GM12875 (cell line): ENCODE measurements at regions not wholly inside any gene's neighbourhood (a gene's known extent, or its start where the extent isn't known, plus 50 kb on each side); places are given as distances from the start of the nearest gene placed in this dataset.

Experiments
- H3K4me3 ChIP-seq: one replicate; pipeline ENCODE4 v1.5.1; 2011; ENCODE audit warnings: low read depth, low read length, control low read depth
- TF ChIP-seq, protein P1 (sequence below): IDR thresholded peaks from 2 replicates; pipeline ENCODE4 v1.5.1; 2011; ENCODE audit warnings: low read depth, mild to moderate bottlenecking, control low read depth, inconsistent platforms, low read length, moderate library complexity, borderline replicate concordance; ENCODE audit not compliant: insufficient read depth

DNA sequence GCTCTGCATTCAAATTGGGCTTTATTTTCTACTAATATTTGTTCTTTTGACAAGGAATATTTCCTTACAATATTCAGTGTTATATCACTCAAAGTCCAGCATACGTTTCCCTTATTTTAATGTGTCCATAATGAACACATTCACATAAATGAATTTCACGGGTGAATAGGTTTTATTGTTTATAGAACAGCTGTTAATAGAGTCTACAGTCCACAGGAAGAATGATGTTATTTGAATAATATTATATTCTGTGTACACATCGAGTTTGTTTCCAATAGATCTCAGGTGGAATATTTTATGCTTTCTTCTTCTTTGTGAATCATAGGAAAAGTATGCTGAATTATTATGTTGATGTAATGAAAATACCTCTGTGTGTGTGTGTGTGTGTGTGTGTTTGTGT is 582.4 kb downstream of the CDH26 start:
- H3K4me3 ChIP-seq: no peak overlapping the region
- TF ChIP-seq, protein P1, sequence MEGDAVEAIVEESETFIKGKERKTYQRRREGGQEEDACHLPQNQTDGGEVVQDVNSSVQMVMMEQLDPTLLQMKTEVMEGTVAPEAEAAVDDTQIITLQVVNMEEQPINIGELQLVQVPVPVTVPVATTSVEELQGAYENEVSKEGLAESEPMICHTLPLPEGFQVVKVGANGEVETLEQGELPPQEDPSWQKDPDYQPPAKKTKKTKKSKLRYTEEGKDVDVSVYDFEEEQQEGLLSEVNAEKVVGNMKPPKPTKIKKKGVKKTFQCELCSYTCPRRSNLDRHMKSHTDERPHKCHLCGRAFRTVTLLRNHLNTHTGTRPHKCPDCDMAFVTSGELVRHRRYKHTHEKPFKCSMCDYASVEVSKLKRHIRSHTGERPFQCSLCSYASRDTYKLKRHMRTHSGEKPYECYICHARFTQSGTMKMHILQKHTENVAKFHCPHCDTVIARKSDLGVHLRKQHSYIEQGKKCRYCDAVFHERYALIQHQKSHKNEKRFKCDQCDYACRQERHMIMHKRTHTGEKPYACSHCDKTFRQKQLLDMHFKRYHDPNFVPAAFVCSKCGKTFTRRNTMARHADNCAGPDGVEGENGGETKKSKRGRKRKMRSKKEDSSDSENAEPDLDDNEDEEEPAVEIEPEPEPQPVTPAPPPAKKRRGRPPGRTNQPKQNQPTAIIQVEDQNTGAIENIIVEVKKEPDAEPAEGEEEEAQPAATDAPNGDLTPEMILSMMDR: no peak

DNA sequence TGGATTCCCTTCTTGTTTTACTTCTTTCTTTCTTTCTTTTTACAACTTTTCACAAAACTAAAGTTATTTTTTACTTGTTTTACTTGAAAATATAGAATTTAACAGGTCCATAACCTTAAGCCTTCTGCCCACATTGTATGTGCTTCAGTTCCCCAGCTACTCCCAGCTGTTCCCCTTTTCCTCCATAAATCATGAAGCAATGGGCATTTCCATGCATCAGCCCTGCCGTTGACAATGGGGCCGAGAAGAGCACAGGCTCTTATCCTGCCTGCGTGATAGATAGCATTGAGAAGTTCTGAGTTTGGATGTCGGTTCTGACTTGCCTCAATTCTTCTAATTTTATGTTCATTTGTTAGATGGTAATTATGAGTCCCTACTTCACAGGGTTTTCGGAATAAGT is 583.8 kb downstream of the CDH26 start:
- TF ChIP-seq, protein P1: no peak
- H3K4me3 ChIP-seq: no peak overlapping the region

DNA sequence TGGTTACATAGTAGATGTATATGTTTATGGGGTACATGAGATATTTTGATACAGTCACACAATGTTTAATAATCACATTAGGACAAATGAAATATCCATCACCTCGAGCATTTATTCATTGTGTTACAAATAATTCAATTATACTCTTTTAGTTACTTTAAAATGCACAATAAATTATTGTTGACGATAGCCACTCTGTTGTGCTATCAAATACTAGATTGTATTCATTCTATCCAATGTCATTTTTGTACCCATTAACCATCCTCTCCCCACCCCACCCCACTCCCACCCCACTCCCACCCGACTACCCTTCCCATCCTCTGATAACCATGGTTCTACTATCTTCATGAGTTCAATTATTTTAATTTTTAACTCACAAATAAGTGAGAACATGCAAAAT is 585.4 kb downstream of the CDH26 start:
- no peak overlapping the region for H3K4me3 ChIP-seq
- TF ChIP-seq, protein P1: no peak

DNA sequence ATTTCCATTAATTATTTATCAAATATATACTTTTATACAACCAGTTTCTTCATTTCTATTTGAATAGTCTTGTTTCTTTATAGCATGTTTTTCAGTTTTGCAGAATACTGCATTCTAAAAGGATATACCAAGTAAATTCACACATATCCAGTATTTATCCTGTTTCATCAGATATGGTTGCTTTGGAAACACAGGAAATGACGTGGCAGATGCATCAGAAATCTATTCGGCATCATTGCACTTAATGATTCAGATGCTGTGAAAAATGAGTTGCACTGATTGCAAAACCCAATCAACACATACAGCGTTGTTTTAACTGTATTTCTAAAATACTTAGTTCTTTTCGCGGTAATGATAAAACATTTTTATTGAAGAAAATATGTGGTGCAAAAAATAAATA is 594.9 kb downstream of the CDH26 start:
- no peak overlapping the region for H3K4me3 ChIP-seq
- TF ChIP-seq, protein P1: no peak

DNA sequence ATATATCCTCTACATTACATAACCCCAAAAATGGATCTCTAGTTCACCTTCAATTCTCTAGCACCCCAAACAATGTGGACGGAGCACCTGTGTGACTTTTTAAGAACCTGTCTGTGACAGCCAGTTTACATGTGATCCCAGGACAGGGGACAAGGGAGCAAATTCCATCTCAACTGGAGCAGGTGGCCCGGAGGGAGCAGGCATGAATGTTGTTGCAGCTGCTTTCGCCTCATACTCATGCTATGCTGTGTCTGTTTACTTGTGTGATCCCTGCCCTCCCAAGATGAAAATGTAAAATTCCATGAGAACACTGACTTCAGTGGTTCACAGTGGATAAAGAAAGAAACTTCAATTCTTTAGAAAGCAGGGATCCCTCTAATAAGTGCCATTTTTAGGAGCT is 600.3 kb downstream of the CDH26 start:
- H3K4me3 ChIP-seq: no peak overlapping the region
- TF ChIP-seq, protein P1: no peak

DNA sequence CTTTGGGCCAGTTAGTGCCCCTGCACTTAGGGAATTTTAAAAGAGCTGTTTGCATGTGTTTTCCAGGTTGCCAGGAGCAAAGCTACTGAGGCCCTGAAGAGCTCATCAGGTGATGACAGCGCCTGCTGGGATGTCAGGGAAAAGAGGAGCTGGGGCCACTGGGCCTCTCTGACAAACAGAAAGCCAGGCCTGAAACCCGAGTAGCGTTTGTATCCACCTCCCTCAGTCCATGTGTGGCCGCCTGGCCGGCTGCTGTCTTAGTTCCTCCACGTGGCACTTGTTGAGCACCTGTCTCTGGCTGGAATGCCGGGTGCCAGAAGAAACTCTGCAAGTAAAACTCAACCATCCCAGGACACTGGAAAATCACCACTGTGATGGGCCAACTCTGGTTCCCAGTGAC is 601.2 kb downstream of the CDH26 start:
- no peak overlapping the region for H3K4me3 ChIP-seq
- TF ChIP-seq, protein P1: no peak

DNA sequence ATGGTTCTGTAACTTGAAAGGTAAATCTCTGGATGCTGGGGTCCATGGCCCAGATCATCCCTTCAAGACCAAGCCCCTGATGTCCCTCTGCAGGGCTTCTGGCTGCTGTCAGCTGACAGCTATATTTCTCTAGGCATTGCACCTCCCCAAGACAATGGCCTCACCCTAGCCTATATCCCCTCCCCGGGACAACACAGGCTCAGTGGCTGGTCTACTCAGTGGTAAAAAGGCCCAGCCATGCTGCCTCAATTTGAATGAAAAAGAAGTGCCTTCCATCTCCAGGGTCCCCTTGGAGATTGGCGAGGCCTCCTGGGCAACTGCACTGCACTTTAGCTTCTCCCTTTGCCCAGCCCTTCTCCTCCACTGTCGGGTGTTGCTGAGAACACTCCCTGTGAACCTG is 602.8 kb downstream of the CDH26 start:
- no peak overlapping the region for H3K4me3 ChIP-seq
- TF ChIP-seq, protein P1: no peak
